ENCODE measurements at regions not wholly inside any gene's neighbourhood (a gene's known extent, or its start where the extent isn't known, plus 50 kb on each side); places are given as distances from the start of the nearest gene placed in this dataset.

- peak; percentile 49 for DNase-seq (ENCODE audit: low read depth, low spot score)
Observed at GRCh38 chr1:192713921-192714320, 78.0 kb downstream of the RGS13 start.

GRCh38 chr1:192724670-192725069, 84.2 kb upstream of the RGS2 start:
- DNase-seq (ENCODE audit: low read depth, low spot score): no peak

GRCh38 chr1:192726820-192727504, 81.9 kb upstream of the RGS2 start:
- DNase-seq (ENCODE audit: low read depth, low spot score): no peak

GRCh38 chr1:192729500-192729899, 79.3 kb upstream of the RGS2 start:
- no peak for DNase-seq (ENCODE audit: low read depth, low spot score)

- no peak for DNase-seq (ENCODE audit: low read depth, low spot score)
Observed at GRCh38 chr1:192730198-192730597, 78.6 kb upstream of the RGS2 start.

- DNase-seq (ENCODE audit: low read depth, low spot score): no peak
Observed at GRCh38 chr1:192732787-192733186, 76.1 kb upstream of the RGS2 start.

GRCh38 chr1:192735298-192735915, 73.4 kb upstream of the RGS2 start:
- no peak for DNase-seq (ENCODE audit: low read depth, low spot score)

- DNase-seq (ENCODE audit: low read depth, low spot score): no peak
Observed at GRCh38 chr1:192737306-192737705, 71.5 kb upstream of the RGS2 start.

- DNase-seq (ENCODE audit: low read depth, low spot score): no peak
Observed at GRCh38 chr1:192739476-192740184, 69.2 kb upstream of the RGS2 start.

- DNase-seq (ENCODE audit: low read depth, low spot score): no peak
Observed at GRCh38 chr1:192740214-192740613, 68.6 kb upstream of the RGS2 start.

GRCh38 chr1:192741095-192741494, 67.7 kb upstream of the RGS2 start:
- DNase-seq (ENCODE audit: low read depth, low spot score): no peak

GRCh38 chr1:192747301-192747700, 61.5 kb upstream of the RGS2 start:
- peak; percentile 50 for DNase-seq (ENCODE audit: low read depth, low spot score)

GRCh38 chr1:192747943-192748342, 60.9 kb upstream of the RGS2 start:
- DNase-seq (ENCODE audit: low read depth, low spot score): peak; percentile 7

GRCh38 chr1:192749349-192749748, 59.5 kb upstream of the RGS2 start:
- DNase-seq (ENCODE audit: low read depth, low spot score): no peak

GRCh38 chr1:192751260-192751659, 57.6 kb upstream of the RGS2 start:
- no peak for DNase-seq (ENCODE audit: low read depth, low spot score)

- no peak for DNase-seq (ENCODE audit: low read depth, low spot score)
Observed at GRCh38 chr1:192756314-192756713, 52.5 kb upstream of the RGS2 start.

- no peak for DNase-seq (ENCODE audit: low read depth, low spot score)
Observed at GRCh38 chr1:192756847-192757246, 52.0 kb upstream of the RGS2 start.

- no peak for DNase-seq (ENCODE audit: low read depth, low spot score)
Observed at GRCh38 chr1:192758492-192758891, 50.3 kb upstream of the RGS2 start.
